GM21737 (cell line): ENCODE measurements at regions not wholly inside any gene's neighbourhood (a gene's known extent, or its start where the extent isn't known, plus 50 kb on each side); places are given as distances from the start of the nearest gene placed in this dataset.

Experiments used
- ATAC-seq: cut with Tn5 transposase; IDR thresholded peaks from one replicate; pipeline ENCODE4 v1.9.1; 2021; ENCODE audit warnings: mild to moderate bottlenecking, moderate library complexity; ENCODE audit not compliant: unreplicated experiment

DNA sequence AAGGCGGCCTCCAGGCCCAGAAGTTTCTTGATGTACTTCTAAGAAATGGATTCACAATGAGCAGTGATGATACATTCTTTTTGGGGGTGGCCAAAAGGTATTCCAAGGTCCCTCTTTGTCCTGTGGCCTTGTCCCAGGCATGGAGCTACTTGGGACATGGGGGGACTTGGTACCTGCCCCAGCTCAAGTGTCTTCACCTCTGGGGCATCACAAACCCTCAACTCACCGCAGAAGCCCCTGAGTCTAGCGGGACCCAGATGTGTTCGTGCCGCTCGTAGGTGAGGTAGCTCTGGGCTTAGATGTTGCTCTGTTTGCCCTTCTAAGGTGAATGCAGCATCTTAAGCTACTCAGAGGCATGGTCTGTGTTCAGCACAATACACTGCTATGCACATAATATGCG is 338.0 kb upstream of the IRX4 start:
- no peak for ATAC-seq

DNA sequence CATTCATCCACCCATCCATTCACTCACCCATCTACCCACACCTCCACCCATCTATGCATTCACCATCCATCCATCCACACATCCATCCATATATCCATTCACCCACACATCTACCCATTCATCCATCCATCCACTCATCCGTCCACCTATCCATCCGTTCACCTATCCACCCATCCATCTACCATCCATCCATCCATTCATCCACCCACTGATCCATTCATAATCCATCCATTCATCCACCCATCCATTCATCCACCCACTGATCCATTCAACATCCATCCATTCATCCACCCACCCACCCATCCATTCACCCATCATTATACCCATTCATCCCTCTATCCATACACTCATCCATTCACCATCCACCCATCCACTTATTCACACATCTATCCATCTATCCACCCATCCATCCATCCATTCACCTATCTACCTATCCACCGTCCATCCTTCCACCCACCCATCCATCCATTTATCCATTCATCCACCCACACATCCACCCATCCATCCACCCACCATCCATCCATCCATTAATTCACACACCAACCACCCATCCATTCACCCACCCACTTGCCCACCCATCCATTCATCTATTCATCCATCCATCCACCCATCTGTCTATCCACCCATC is 336.5 kb upstream of the IRX4 start:
- ATAC-seq: no peak

DNA sequence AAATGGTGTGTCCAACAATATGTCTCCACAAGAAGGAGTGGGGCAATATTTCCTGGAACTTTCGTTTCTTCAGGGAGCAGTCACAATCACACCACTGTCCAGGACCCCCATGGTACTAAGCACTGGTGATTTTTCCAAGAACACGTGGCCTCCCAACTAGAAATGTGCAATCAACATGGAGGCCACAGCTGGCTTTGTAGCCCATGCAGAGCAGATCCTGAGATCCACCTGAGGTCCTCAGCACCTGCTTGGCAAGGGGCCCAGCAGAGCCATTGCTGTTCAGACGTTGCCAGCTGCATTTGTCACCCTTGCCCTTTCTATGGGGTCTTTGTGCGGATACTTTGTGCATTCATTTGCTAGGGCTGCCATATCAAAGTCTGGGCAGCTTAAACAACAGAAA is 334.5 kb upstream of the IRX4 start:
- ATAC-seq: no peak

DNA sequence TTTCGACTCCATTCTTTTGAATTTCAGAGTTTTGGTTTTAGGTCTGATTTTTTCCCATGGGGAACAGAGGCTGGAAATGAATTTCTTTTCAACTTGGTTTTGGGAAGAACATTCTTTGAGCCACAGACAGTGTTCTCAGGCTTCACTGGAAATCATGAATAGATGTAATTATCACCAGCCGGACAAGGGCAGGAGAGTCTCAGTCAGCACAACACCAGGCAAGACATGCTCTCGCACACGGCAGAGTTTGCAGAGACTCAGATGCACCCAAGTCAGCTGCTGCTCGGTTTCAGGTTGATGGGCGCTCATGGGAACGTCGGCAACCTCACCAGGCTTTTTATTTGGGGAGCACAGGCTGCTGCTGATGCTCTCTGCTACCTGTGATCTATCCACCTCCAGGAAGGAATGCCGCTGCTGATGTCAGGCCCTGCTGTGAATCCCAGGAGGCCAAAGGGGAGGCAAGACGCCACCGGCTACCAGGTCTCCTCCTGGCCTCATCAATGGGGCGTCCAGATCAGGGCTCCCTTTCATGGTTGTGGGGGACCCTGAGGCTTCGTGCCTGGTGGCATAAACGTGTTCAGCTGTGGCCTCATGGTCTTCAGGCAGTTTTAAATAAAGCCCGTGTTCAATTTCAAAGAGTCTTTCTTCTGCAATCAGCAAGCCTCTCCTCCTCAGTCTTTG is 332.3 kb upstream of the IRX4 start:
- no peak for ATAC-seq

DNA sequence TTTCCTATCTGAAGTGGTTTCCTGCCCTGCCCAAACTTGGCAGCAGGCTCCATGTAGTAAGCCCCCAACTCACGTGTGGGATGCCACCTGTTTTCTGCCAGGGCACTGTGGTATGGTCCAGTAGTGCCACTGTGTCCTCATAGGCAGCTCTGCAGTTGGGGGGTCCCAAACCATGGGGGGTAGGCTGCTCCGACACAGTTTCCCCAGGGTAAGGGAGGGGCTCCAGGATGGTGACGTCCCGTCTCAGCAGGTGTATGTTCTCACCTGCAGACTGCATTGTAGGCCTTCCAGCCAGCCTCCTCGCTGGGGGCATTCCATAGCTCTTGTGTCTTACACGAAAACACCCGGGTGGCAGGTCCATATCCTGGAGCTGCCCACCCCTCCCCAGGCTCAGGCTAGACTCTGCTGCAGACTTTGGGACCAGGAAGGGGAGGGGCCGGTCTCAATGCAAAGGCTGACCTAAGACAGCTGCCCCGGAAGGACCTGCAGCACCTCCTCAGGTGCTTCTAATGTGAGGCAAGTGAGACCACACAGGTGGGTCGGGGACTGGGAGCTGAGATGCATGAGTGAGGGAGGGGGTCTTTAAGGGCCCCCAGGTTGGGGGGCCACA is 330.5 kb upstream of the IRX4 start:
- ATAC-seq: no peak

DNA sequence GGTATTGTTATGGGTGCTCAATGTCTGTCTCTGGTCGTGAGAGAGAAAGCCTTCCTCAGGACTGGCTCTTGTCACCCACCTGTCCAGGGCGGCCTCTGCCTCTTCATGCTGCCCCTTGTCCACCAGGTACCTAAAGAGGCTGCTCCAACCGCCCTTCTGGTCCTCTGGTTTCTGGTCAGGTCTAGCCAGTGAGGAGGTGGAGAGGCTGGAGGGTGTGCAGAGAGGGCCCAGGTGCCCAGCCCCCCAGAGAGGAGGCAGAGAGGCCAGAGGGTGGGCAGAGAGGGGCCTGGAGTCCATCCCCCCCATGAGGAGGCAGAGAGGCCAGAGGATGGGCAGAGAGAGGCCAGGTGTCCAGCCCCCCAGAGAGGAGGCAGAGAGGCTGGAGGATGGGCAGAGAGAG is 329.8 kb upstream of the IRX4 start:
- no peak for ATAC-seq

DNA sequence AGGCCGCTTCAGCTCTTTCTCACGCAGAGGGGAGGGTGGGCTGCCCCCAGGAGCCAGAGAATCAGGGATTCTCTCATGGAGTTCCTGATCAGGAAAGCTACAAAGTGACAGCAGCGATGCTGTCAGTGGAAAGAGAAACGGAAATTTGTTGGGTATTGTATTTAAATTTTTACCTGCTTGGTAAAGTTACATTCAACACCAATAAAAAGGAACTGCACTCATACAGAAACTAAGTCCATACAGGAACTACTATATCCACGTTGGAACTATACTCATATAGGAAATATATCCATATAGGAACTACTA is 325.5 kb upstream of the IRX4 start:
- ATAC-seq: no peak

DNA sequence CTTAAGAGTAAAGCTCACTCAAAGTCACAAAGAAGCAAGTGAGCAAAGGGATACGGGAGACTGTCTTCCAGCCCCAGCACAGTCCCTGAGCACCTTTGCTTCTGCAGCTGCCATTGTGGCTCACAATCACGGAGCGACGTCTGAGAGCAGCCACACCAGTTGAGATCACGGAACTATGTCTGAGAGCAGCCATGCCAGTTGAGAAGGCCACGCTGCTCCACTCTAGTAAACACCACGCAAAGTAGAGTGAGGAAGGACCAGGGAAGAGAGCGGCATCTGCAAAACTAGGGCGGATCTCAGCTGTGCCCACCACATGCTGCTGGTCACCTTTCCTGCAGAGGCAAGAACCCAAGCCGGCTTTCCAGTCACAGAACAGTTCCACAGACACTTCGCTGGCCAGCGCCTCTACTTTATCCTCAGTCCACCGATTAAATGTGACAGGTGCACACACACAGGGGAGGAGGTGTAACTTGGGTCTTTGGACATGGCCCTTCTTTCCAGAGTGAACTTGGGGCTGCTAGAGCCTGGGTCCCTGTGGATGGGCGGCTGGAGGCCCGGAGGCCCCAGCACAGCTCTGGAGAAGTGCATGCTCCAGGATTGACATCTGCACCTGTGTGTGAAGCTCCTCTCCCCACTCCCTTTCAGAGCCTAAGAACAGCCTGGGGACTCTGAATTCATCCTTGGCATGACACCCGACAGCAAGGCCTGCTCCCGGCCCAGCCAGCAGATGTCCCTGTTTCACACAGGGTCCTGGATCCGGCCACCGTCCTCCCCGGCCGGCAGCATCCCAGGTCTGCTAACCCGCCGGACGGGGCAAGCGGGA is 324.9 kb upstream of the IRX4 start:
- no peak for ATAC-seq

DNA sequence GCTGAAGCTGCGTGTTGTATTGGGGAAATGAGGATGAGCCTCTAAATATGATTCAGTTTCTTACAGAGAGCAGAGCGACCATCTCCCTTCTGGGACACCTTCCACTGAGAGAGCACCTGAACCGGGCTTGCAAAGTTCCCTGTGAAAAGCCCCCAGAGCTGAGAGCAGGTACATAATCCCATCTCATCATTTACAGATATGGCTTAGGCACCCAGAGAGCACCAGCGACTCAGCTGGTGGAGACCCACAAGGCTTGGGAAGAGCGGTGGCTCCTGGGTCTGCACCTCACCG is 324.3 kb upstream of the IRX4 start:
- no peak for ATAC-seq

DNA sequence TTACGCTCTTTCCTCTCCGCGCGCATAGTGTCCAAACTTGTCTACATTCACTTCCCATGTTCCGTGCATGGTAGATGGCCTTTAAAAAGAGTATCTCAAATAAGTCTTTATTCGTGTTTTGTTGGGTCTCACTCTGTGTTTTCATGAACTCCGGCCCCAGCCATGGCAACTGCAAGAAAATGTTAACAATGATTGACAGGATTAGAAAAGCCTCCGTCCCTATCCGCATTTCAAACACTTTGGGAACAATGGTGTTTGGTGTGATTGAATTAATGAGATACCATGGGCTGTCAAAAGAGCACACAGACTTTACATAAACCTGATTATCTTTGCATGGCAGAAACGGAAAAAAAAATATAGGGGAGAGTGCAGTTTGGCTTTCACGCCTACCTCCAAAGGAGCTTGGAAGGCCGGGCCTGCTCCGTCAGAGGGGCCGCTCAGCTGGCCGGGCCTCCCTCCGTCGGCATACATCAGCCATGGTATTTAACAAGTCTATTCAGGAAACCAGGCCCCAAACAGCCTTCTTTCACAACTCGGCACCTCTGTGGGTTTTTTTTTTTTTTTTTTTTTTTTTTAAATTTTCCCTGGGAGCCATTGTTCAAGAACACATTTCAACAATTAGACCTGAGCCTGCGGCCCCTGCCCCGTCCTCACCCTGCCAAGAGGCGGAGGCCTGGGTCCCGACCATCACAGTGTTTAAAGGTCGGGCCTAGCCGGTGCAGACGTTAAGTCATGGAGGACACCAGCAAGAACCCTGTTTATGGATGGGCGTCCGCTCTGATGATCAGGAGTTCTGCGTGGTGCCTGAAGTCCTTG is 323.8 kb upstream of the IRX4 start:
- ATAC-seq: no peak

DNA sequence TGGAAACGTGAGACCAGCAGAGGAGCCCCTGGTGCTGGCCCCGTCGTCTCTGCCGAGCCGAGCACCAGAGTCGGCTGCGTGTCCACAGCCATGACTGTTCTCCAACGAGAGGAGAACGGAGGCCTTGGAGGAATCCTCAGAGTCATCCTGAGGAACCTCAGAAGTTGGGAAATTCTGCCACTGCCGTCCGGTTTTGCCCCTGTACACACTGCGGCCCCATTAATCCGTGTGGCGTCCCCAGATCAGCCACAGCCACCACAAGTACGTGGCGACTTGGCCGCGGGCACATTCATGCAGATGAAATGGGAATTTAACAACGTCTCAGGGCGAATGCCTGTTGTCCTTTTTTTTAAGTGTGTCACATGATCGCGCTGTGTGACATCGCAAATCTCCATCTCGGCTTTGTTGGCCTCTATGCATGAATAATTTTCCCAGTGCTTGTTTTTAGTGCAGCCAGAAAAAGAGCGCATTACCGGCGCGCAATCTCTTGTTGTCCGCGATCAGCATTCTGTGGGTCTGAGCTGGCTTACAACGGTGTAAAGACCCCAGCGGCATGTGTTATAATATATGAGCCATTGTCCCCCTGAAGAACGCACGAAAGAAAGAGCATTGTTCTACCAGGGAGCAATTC is 323.0 kb upstream of the IRX4 start:
- ATAC-seq: no peak

DNA sequence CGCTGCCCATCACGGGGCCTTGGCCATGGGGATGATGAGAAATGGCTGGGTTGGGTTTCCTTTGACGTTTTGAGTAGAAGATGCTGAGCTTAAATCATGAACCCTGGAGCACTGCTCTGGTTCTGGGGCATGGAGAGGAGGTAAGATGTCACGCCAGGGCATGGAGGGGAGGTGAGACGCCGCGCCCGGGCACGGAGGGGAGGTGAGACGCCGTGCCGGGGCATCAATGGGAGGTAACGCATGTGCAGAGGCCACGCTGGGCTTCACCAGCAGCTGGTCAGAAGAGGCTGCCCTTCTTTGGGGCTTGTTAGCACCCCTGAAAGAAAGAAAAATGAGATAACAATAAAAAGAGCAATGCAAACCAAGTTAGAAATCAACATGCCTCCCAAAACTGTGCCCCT is 322.5 kb upstream of the IRX4 start:
- ATAC-seq: no peak

DNA sequence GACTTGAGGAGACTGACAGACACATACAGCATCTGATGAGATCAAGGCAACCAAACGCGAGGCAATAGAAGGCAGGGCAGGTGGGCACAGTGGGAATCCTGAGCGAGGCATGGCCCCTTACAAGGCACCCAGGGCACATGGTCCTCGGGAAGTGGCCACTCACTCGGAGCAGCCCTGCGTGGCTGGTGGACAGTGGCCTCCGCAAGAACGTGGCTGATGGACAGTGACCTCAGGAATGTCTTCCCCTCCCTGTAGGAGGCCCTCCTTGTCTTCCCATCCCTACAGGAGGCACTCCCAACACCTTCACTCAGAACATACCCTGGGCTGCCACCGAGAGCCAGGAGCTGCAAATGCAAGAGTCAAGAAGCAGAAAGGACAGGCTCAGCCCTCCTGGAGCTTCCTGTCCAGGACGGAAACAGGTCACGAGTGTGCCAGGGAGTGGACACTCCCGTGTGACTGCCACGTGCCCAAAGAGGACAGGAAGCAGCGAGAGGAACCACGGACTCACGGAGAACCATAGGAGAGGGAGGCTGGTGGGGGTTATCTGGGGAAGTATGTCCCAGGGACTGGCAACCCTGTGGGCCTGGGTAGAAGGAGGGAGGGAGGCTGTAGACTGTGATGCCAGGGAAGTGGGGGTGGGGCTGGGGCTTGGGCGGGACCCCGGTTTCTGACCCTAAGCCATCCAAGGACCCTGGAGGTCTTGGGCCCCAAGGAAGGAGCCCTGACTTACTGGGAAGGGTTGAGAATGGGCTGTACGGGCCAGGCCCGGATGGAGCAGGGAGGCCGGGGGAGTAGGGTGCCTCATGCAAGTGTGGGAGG is 321.9 kb upstream of the IRX4 start:
- no peak for ATAC-seq

DNA sequence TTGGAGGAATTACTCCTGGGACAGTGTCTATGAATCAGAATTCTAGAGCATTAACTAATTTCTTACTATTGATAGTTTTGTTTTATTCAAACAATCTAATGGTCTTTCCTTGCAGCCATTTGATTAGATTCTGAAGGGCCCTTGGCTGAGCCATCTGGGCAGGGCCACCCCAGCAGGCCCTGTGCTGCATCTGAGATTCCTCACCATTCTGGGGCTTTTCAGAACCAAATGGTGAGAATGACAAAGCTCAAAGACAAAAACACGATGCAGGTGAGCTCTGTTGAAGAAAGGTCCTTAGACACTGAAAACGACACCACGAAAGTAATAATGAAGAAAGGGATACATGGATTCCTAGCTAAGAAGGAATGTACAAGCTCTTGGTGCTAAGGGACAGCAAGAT is 321.0 kb upstream of the IRX4 start:
- ATAC-seq: no peak

DNA sequence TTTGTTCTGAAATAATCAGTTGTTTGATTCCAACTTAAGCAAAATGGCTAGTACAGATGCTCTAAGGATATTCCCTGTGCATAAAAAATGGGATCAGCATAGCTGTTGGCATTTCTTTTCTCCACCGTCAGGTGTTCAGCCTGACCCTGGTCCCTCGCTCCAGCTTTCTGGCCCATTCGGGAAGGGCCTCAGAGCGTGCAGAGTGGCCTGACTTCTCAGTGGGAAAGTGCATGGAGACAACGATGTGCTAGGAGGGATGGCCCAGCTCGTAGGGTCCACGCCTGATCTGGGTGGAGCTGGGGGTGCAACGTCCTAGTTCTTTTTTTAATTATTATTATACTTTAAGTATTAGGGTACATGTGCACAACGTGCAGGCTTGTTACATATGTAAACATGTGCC is 319.1 kb upstream of the IRX4 start:
- no peak for ATAC-seq

DNA sequence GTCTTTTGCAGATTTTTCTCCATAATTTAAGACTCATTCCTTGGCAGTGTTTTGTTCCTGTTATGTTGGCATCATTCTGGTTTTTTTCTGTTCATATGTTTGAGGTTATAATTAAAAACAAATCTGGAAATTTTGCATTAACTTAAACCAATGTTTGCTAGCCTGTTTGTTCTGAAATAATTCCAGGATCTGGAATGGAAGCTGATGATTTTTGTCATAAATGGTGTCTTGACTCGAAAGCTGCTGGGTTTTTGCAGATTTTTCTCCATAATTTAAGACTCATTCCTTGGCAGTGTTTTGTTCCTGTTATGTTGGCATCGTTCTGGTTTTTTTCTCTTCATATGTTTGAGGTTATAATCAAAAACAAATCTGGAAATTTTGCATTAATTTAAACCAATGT is 318.7 kb upstream of the IRX4 start:
- ATAC-seq: no peak

DNA sequence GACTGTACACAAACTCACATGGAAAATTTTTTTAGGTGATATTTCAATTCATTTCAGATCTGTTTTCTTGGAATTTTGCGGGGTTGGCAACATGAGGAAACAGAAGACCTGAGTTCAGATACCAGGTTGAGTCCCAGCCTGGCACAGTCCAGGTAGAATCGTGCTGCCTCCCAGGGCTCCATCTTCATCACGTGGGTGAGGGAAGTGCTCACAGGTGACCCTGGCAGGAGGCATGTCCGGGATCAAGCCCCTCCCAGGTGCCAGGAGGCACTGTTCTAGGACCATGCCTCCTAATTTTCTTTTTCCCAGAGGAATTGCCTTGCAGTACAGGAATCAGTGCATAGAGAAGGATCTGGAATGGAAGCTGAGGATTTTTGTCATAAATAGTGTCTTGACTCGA is 318.3 kb upstream of the IRX4 start:
- no peak for ATAC-seq

DNA sequence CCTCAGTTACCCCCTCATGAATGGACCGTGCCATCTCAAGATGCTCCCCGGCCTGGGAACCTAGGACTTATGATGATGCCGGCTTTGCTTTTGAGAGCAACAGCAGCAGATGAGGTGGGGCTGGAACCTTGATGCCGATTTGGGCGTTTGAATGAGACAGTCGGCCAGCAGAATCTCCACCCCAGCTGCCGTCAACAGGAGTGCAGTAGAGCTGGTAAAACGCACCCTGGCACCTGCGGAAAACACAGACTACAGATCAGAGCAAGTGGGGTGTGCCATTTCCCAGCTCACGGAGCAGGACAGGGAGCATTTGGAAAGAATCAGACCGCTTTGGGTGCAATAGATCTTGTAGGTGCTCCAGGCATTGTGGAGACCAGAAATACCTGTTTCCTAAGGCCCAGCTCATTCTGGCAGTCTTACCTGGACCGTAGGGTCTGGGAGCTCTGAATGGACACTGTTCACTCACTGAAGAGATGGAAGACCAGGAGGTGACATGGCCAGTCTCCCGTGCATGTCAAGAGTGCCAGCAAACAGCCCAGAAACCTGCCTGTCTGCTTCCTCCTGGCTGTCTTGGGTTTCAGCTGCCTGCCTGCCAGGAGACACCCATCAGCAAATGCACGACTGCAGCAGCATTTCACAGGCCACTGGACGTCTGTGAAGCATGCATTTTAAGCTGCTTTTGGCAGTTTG is 317.7 kb upstream of the IRX4 start:
- ATAC-seq: no peak

DNA sequence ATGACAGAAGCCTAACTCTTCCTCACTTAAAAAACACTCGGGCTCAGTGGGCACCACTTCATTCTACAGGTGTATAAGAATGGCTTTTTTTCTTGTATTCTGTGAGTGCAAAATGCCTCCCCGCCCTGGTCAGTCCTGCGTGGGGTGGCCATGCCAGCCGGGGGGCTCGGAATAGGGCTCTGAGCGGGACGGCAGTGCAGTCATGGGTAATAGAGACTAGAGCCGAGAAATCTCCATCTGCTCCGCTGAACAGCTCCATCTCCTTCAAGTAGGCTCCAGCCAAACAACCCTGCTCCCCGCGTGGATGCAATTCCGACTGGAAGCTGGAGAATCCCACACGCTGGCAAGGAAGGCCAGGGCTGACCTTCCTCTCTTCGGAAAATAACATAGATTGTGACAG is 317.0 kb upstream of the IRX4 start:
- no peak for ATAC-seq
